Coronary artery (tissue), 2 donors: ENCODE measurements at regions not wholly inside any gene's neighbourhood (a gene's known extent, or its start where the extent isn't known, plus 50 kb on each side); places are given as distances from the start of the nearest gene placed in this dataset.
A peak's percentile ranks its signal among the peaks of the same experiment; 100 is the strongest.

Source experiments
- DNase-seq: peaks from one replicate; pipeline ENCODE4 v3.0.0-alpha.2; 2017; ENCODE audit warnings: low spot score
- H3K27ac ChIP-seq, 2 donors: fragments of 200-600 bp; sonication (generic); one replicate each; pipeline ENCODE4 v1.5.1; 2016 to 2019
- H3K4me3 ChIP-seq: fragments of 200-600 bp; sonication (generic); 2 replicates; pipeline ENCODE4 v1.5.1; 2016; ENCODE audit warnings: mild to moderate bottlenecking, moderate library complexity
- CTCF ChIP-seq: fragments of 200-600 bp; sonication (generic); IDR thresholded peaks from one replicate; pipeline ENCODE4 v1.5.1; 2019; ENCODE audit warnings: antibody characterized with exemption

- H3K27ac ChIP-seq = no peak overlapping the region
- TF ChIP-seq CTCF = no peak
- DNase-seq = no peak
- no peak overlapping the region for H3K4me3 ChIP-seq
Measured at GRCh38 chr5:57795203-57795602, 312.6 kb upstream of the ACTBL2 start.

- Histone ChIP-seq H3K27ac (no peak overlapping the region), H3K4me3 (no peak overlapping the region)
- no peak for TF ChIP-seq CTCF
- no peak for DNase-seq
Measured at GRCh38 chr5:57791875-57792274, 309.3 kb upstream of the ACTBL2 start.

- Histone ChIP-seq H3K27ac (no peak overlapping the region), H3K4me3 (no peak overlapping the region)
- DNase-seq = no peak
- no peak for TF ChIP-seq CTCF
Measured at GRCh38 chr5:57785946-57786345, 303.3 kb upstream of the ACTBL2 start.

- H3K4me3 ChIP-seq = peak overlapping the region; percentile 53
- no peak overlapping the region for H3K27ac ChIP-seq
- no peak for TF ChIP-seq CTCF
- DNase-seq = no peak
Measured at GRCh38 chr5:57784121-57784520, 301.5 kb upstream of the ACTBL2 start.

GRCh38 chr5:57783693-57784092, 301.1 kb upstream of the ACTBL2 start:
- Histone ChIP-seq H3K27ac (peak overlapping the region in 1 of 2 donors; percentile 25), H3K4me3 (peak overlapping the region; percentile 53)
- no peak for TF ChIP-seq CTCF
- DNase-seq = no peak

- H3K27ac ChIP-seq = no peak overlapping the region
- no peak for TF ChIP-seq CTCF
Measured at GRCh38 chr5:57780961-57781325, 298.3 kb upstream of the ACTBL2 start.

GRCh38 chr5:57780306-57780960, 297.8 kb upstream of the ACTBL2 start:
- DNase-seq = no peak
- Histone ChIP-seq H3K4me3 (peak overlapping the region; percentile 25), H3K27ac (peak overlapping the region in 1 of 2 donors; percentile 57)
- no peak for TF ChIP-seq CTCF

More at GRCh38 chr5:57780961-57781325, 298.3 kb upstream of the ACTBL2 start:
- DNase-seq = no peak
- no peak overlapping the region for H3K4me3 ChIP-seq
